GM04503 (cell line): ENCODE measurements at regions not wholly inside any gene's neighbourhood (a gene's known extent, or its start where the extent isn't known, plus 50 kb on each side); places are given as distances from the start of the nearest gene placed in this dataset.
"Not testable (repeated sequence)": the region's sequence is repeated elsewhere in the genome, so short reads cannot be mapped to it uniquely, and the experiment has no call there.

ENCODE experiments used
- DNase-seq: peaks from one replicate; pipeline ENCODE4 v3.0.0-alpha.2; 2012; ENCODE audit warnings: low read depth

DNA sequence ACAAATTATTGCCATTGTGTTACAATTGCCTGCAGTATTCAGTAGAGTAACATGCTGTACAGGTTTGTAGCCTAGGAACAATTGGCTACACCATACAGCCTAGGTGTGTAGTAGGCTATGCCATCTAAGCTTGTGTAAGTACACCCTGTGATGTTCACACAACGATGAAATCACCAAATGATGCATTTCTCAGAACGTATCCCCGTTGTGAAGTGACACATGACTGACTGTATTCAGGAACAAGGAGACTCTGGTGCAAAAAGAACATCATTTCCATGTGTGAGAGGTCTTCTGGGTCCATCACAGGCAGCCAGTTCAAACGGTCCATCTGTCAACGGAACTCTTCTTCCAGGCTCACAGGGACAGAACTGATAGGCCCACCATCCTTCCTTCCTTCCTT is 263.7 kb downstream of the ANAPC1 start:
- no peak for DNase-seq

GRCh38 chr2:111622859-111623258 is 261.1 kb downstream of the ANAPC1 start:
- DNase-seq = peak; percentile 16

GRCh38 chr2:111623380-111623779 is 260.6 kb downstream of the ANAPC1 start:
- DNase-seq = no peak

GRCh38 chr2:111624411-111625156 is 259.4 kb downstream of the ANAPC1 start:
- DNase-seq = peak; percentile 80

GRCh38 chr2:111625157-111625537 is 258.8 kb downstream of the ANAPC1 start:
- not testable (repeated sequence) for DNase-seq

DNA sequence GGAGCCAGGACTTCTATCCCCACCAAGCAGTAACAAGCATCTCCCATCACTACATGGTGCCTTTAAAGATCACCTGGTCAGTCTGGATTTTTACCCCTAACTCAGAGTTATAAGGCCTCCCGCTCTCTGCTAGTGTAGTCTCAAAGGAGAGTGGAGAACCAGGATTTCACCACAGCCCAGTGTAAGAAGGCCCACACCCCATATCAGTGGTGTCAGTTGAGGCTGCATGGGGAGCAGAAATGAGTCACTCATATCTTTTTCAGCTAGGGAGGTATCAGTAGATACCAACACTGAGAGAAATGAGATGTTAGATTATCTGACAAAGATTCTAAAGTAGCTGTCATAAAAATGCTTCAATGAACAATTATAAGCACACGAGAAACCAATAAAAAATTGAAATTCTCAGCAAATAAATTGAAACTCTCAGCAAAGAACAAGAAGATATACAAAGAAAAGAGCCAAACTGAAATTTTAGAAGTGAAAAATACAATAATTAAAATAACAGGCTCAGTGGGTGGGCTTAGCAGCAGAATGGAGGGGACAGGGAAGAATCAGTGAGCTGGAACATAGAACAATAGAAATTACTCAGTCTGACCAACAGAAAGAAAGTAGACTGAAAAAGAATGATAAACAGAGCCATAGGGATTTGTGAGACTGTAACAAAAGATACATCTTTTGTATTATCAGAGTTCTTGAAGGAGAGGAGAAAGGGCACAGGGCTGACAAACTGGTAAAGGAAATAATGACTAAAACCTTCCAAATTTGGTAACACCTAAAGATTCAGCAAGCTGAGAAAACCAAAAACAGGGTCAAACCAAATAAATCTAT is 257.7 kb downstream of the ANAPC1 start:
- no peak for DNase-seq

DNA sequence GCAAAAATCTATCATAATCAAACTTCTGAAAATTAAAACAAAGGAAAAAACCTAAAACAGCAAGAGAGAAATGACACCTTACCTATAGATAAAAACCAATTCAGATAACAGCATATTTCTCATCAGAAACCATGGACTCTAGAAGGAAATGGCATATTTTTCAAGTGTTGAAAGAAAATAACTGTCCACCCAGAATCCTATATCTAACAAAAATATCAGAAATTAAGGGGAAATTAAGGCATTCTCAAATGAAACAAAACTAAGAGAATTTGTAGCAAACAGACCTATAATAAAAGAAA is 257.2 kb downstream of the ANAPC1 start:
- no peak for DNase-seq

GRCh38 chr2:111627256-111627655 is 256.7 kb downstream of the ANAPC1 start:
- no peak for DNase-seq

GRCh38 chr2:111628221-111628620 is 255.8 kb downstream of the ANAPC1 start:
- DNase-seq = no peak

GRCh38 chr2:111629983-111630382 is 254.0 kb downstream of the ANAPC1 start:
- no peak for DNase-seq

- no peak for DNase-seq
These were observed 251.3 kb downstream of the ANAPC1 start for GRCh38 chr2:111632661-111633060.

- DNase-seq = no peak
These were observed 250.8 kb downstream of the ANAPC1 start for GRCh38 chr2:111633189-111633588.

GRCh38 chr2:111633643-111634042 is 250.3 kb downstream of the ANAPC1 start:
- no peak for DNase-seq

- no peak for DNase-seq
These were observed 249.8 kb downstream of the ANAPC1 start for GRCh38 chr2:111634050-111634794.

GRCh38 chr2:111634995-111635538 is 248.9 kb downstream of the ANAPC1 start:
- DNase-seq = no peak

DNA sequence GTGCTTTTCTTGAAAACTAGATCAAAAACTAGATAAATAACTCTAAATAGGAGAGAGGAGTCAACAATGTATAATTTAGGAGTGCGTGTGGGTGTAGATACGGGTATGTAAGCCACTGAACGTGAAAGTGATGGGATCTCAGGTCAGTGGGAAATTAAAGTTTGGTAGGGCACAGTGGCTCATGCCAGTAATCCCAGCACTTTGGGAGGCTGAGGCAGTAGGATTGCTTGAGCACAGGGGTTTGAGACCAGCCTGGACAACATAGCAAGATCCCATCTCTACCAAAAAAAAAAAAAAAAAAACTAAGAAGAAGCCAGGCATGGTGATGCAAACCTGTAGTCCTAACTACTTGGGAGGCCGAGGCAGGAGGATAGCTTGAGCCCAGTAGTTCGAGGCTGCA is 247.1 kb downstream of the ANAPC1 start:
- DNase-seq = no peak

DNA sequence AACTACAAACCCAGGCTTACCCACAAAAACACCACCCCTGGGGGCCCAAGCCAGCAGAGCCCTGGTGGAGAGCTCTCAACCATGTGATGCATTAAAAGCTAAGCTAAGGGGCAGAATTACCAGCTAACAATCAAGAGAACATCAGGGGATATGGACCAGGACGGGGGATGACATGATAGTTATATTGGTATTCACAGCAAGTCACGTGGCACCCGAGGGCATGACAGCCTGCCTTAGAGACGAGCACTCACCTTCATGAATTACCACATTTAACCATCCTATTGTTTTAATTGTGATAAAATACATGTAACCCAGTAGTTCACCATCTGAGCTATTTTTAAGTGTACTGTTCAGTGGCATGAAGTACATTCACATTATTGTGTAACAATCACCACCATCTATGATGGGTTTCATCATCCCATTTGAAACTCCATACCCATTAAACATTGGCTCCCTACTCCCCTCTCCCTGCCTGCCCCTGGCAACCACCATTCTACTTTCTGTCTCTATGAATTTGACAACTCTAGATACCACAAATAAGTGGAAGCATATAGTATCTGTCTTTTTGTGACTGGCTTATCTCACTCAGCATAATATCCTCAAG is 245.6 kb downstream of the ANAPC1 start:
- no peak for DNase-seq

DNA sequence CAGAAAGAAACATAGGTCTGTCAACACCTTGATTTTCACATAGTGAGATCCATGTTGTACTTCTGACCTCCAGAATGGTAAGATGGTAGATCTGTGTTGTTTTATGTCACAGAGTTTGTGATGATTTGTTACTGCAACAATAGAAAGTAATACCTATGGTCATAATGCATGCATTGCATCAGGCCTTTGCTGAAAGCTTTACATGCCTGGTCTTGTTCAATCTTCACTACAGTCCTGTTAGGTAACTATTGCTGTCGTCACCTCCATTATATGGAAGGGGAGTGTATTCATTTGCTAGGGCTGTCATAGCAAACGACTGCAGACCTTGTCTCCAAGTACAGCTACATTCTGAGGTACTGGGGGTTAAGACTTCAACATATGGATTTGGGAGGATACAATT is 243.5 kb downstream of the ANAPC1 start:
- no peak for DNase-seq

DNA sequence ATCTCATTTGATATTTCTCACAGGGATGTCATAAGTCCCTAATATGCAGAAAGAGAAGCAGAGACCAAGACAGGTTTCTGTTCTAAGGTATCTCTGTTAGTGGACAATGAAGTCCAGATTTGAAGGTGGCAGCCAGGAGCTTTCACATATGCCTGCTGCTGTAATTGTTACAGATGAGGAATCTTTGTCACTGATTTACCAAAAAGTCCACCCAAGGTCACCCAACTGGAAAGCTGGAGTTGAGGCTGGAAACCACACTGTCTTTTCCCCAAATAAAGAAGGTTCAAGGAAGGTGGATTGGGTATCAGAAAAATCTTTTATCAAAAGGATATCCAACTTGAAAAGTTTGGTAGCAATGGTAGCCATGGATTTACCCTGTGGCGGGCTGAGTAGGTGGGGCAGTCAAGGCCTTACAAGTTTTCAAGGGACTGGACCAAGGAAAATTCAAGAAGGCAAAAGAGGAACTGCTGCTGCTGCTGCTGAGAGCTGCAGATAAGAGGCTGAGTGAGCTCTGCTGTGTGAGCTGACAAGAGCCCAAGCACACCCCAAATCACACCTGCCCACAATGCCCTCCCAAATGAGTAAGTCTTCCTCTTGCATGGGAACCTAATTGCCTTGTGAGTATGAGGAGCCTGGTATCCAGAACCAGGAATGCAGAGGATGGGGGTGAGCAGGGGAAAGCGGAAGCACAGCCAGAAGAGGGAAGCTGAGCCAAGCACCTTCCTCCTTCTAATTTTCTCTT is 241.2 kb downstream of the ANAPC1 start:
- no peak for DNase-seq

DNA sequence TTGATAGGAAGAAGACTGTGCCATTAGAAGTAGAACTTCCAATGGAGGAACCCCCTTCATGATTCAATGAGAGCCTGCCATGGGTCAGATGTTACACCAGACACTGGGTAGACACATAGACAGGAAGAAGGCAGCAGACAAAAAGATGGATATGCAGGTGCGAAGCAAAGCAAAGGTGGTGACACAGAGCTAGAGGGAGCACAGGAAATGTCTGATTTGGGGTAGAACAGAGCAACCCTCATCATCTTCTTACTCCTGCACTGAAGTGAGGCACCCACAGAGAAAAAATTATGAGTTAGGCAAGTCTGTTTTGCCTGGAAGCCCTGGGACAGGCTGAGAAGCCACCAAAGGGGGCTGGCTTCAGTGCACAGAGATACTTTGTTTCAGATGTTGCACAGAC is 240.2 kb downstream of the ANAPC1 start:
- DNase-seq = no peak

GRCh38 chr2:111647359-111647758 is 236.6 kb downstream of the ANAPC1 start:
- DNase-seq = no peak

DNA sequence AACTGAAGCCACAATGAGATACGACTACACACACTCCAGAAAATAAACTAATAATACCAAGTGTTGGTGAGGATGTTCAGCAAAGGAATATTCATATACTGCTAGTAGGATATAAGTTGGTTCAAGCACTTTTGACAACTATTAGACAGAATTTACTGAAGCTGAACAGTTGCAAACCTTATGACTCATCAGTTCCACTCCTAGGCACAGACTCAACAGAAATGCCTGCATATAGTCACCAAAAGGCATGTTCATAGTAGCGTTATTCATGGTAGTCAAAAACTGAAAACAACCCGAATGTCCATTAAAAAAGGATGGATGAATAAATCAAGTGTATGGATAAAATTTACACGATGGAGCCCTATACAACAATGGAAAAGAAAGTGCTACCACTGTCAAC is 232.0 kb downstream of the ANAPC1 start:
- DNase-seq = no peak
